PC-9 (cell line): ENCODE measurements at regions not wholly inside any gene's neighbourhood (a gene's known extent, or its start where the extent isn't known, plus 50 kb on each side); places are given as distances from the start of the nearest gene placed in this dataset.

ENCODE experiments used
- BruUV-seq: library from RNA; stranded (reverse); fragments of 400-500 nt; replicated peaks from 2 replicates; lab custom pipeline; 2021; lab: Mats Ljungman, UMichigan
- CTCF ChIA-PET: fragments of 300-600 bp; sonication (Branson Sonifier 250); formaldehyde crosslinking; loops from one replicate; lab custom pipeline; 2022; ENCODE audit warnings: antibody characterized with exemption; lab: Charles Lee
- POLR2A ChIA-PET: fragments of 300-600 bp; sonication (Branson Sonifier 250); formaldehyde crosslinking; loops from one replicate; lab custom pipeline; 2022; ENCODE audit warnings: antibody characterized with exemption; ENCODE audit not compliant: unreplicated experiment; lab: Charles Lee
- DNase-seq, 2 experiments: peaks; one replicate each; pipeline versions ENCODE4 v3.0.0 to v3.0.0-alpha.2; 2015 to 2022; ENCODE audit warnings: mixed read lengths in 1 of 2
- H2AFZ ChIP-seq: fragments of 200-600 bp; sonication (generic); 2 replicates; pipeline ENCODE4 v1.8.1; 2017; ENCODE audit warnings: antibody characterized with exemption
- H3F3A ChIP-seq: fragments of 200-600 bp; sonication (generic); 2 replicates; pipeline ENCODE4 v1.8.1; 2017; ENCODE audit warnings: antibody characterized with exemption, mild to moderate bottlenecking, low read depth; ENCODE audit not compliant: insufficient read depth
- H3K27ac ChIP-seq: fragments of 200-600 bp; sonication (generic); 2 replicates; pipeline ENCODE4 v1.6.1; 2016; ENCODE audit warnings: mixed run types
- H3K27me3 ChIP-seq: fragments of 200-600 bp; sonication (generic); 2 replicates; pipeline ENCODE4 v1.6.1; 2016; ENCODE audit warnings: low read depth, mixed run types; ENCODE audit not compliant: insufficient read depth
- H3K36me3 ChIP-seq: fragments of 200-600 bp; sonication (generic); 2 replicates; pipeline ENCODE4 v1.6.1; 2016; ENCODE audit warnings: low read depth, mixed run types
- H3K4me1 ChIP-seq: fragments of 200-600 bp; sonication (generic); replicated peaks from 2 replicates; pipeline ENCODE4 v1.6.1; 2016; ENCODE audit warnings: mixed run types; ENCODE audit not compliant: insufficient read depth
- H3K4me2 ChIP-seq: fragments of 200-600 bp; sonication (generic); 2 replicates; pipeline ENCODE4 v1.6.1; 2017; ENCODE audit warnings: mixed run types
- H3K4me3 ChIP-seq: fragments of 200-600 bp; sonication (generic); 2 replicates; pipeline ENCODE4 v1.6.1; 2016; ENCODE audit warnings: mixed run types
- H3K79me2 ChIP-seq: fragments of 200-600 bp; sonication (generic); 2 replicates; pipeline ENCODE4 v1.6.1; 2017; ENCODE audit warnings: low read depth, mixed run types
- H3K9me2 ChIP-seq: fragments of 200-600 bp; sonication (generic); 2 replicates; pipeline ENCODE4 v1.8.1; 2017; ENCODE audit warnings: mild to moderate bottlenecking; ENCODE audit not compliant: insufficient read depth
- H3K9me3 ChIP-seq: fragments of 200-600 bp; sonication (generic); 2 replicates; pipeline ENCODE4 v1.8.1; 2016; ENCODE audit warnings: low read depth; ENCODE audit not compliant: insufficient read depth
- H4K20me1 ChIP-seq: fragments of 200-600 bp; sonication (generic); 2 replicates; pipeline ENCODE4 v1.8.1; 2017; ENCODE audit not compliant: insufficient read depth
- CTCF ChIP-seq: fragments of 200-600 bp; sonication (generic); conservative IDR thresholded peaks from 2 replicates; pipeline ENCODE4 v1.6.1; 2017; ENCODE audit warnings: mixed run types, antibody characterized with exemption, mild to moderate bottlenecking, moderate library complexity
- EZH2 ChIP-seq: fragments of 200-600 bp; sonication (generic); IDR thresholded peaks from 2 replicates; pipeline ENCODE4 v1.8.0; 2017; ENCODE audit warnings: antibody characterized with exemption, low read depth
- intact Hi-C: fragments of 100-400 bp; cut with micrococcal nuclease; formaldehyde crosslinking; loops from one replicate; pipeline ENCODE4 v1.10.0; 2022; ENCODE audit not compliant: unreplicated experiment

- DNase-seq, result peak; percentile 76 to 91
- no peaks in the 10 kb centered on the region for H3K9me2 ChIP-seq
- H4K20me1 ChIP-seq, result no peaks in the 10 kb centered on the region; the same call in 1 of the 2 replicates
- H3K4me3 ChIP-seq, result peak overlapping the region; percentile 72
- H2AFZ ChIP-seq, result no peak overlapping the region
- no peaks in the 10 kb centered on the region for H3K9me3 ChIP-seq
- H3K4me2 ChIP-seq, result peak overlapping the region; percentile 93
- intact Hi-C loops, result loop anchor here (1.0 kb wide), 1 partner anchor 37 kb away; no protein-coding TSS in a partner anchor
- H3K4me1 ChIP-seq, result peaks cover 77% of the 10 kb centered on the region
- CTCF ChIA-PET, result interaction anchor here (1.4 kb wide), 1 partner anchor 23 kb away, joined by 3 read pairs; no protein-coding TSS in a partner anchor
- H3K36me3 ChIP-seq, result peaks cover 40% of the 10 kb centered on the region
- no TSS peak for BruUV-seq
- no peaks in the 10 kb centered on the region for H3K27me3 ChIP-seq
- H3F3A ChIP-seq, result peaks cover 73% of the 10 kb centered on the region
- peak overlapping the region; percentile 95 for H3K27ac ChIP-seq
- POLR2A ChIA-PET, result interaction anchor here (0.6 to 0.7 kb wide), 3 partner anchors 37 to 560 kb away, joined by 3 to 5 read pairs (median 3); no protein-coding TSS in a partner anchor
- TF ChIP-seq CTCF, result no peak
- no peak for TF ChIP-seq EZH2
- H3K79me2 ChIP-seq, result peaks cover 78% of the 10 kb centered on the region
Measured at GRCh38 chr1:93775224-93775623, 93.6 kb upstream of the BCAR3 start.

- ChIA-PET POLR2A (interaction anchor here (0.6 kb wide), 2 partner anchors 51 to 145 kb away, joined by 4 to 9 read pairs; no protein-coding TSS in a partner anchor), CTCF (interaction anchor here (1.4 kb wide), 1 partner anchor 24 kb away, joined by 3 read pairs; no protein-coding TSS in a partner anchor)
- H3K4me2 ChIP-seq, result peak overlapping the region; percentile 93
- TF ChIP-seq CTCF, result no peak
- no peaks in the 10 kb centered on the region for H3K9me3 ChIP-seq
- H3K36me3 ChIP-seq, result peaks cover 44% of the 10 kb centered on the region
- intact Hi-C loops, result loop anchor here (1.0 kb wide), 1 partner anchor 36 kb away; no protein-coding TSS in a partner anchor
- DNase-seq, result no peak
- peaks cover 79% of the 10 kb centered on the region for H3K4me1 ChIP-seq
- no peaks in the 10 kb centered on the region for H3K27me3 ChIP-seq
- H3K79me2 ChIP-seq, result peaks cover 83% of the 10 kb centered on the region
- BruUV-seq, result TSS peak; percentile 42
- H4K20me1 ChIP-seq, result no peaks in the 10 kb centered on the region; the same call in none of the 2 replicates
- peak overlapping the region; percentile 95 for H3K27ac ChIP-seq
- no peaks in the 10 kb centered on the region for H3K9me2 ChIP-seq
- peaks cover 73% of the 10 kb centered on the region for H3F3A ChIP-seq
- no peak overlapping the region for H2AFZ ChIP-seq
- peak overlapping the region; percentile 72 for H3K4me3 ChIP-seq
Measured at GRCh38 chr1:93774707-93775106, 93.1 kb upstream of the BCAR3 start.

GRCh38 chr1:93773049-93773838 is 91.6 kb upstream of the BCAR3 start:
- Histone ChIP-seq H2AFZ (no peak overlapping the region), H3K4me3 (peak overlapping the region; percentile 72), H3K79me2 (peaks cover 98% of the 10 kb centered on the region), H3K27me3 (no peaks in the 10 kb centered on the region), H3F3A (peaks cover 71% of the 10 kb centered on the region), H3K9me3 (no peaks in the 10 kb centered on the region), H4K20me1 (no peaks in the 10 kb centered on the region; the same call in none of the 2 replicates), H3K4me1 (peaks cover 82% of the 10 kb centered on the region), H3K4me2 (peak overlapping the region; percentile 93), H3K27ac (peak overlapping the region; percentile 95), H3K9me2 (no peaks in the 10 kb centered on the region), H3K36me3 (peaks cover 56% of the 10 kb centered on the region)
- no TSS peak for BruUV-seq
- DNase-seq, result no peak
- TF ChIP-seq EZH2 (no peak), CTCF (no peak)
- intact Hi-C loops, result no loop called here
- ChIA-PET POLR2A (interaction anchor here (0.5 to 0.6 kb wide), 3 partner anchors 109 to 188 kb away, joined by 3 to 10 read pairs (median 4); no protein-coding TSS in a partner anchor), CTCF (no interaction called here)
